Right renal pelvis (tissue), 4 donors: ENCODE measurements at regions not wholly inside any gene's neighbourhood (a gene's known extent, or its start where the extent isn't known, plus 50 kb on each side); places are given as distances from the start of the nearest gene placed in this dataset.

Source experiments
- DNase-seq, 4 donors: peaks; one replicate each; pipeline ENCODE4 v3.0.0-alpha.2; 2013; ENCODE audit warnings: low read depth in 4 of 4, low spot score in 3 of 4, missing footprints in 1 of 4

DNA sequence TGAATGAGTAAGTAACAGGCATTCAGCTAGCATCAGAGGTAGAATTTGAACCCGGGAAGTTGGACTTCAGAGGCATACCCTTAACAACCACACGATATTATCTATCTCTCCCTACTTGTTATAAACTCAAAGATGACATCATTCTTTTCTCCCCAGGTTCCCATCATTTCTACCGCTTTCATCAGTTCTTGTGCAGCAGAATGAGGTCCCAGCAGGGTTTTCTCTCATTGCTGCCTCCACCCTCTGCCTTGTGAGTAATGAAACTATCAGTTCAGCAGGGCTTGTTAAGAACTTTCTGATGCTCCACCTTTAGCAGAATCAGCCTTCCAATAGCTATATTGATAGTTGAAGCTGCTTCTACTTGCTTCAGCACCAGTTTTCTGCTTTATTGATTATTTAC, 487.5 kb upstream of the KCNMB2 start:
- no peak for DNase-seq

DNA sequence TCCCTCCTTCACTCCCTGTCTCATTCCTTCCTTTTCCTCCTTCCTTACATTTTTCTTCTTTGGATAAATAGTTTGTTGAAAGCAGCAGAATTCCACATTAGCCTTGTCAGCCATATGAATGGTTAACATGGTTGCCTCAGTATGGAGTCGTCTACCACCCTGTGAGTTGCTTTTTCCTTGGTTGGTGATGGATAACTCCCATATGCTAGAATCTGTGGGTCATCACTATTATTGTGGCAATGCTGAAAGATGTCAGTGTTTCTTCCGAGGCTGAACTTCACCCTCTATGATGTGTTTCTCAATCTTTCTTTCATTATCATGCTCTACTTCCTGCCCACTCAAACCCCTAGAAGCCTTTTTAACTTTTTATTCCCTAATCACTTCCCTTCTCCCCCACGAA, 481.8 kb upstream of the KCNMB2 start:
- DNase-seq = no peak

DNA sequence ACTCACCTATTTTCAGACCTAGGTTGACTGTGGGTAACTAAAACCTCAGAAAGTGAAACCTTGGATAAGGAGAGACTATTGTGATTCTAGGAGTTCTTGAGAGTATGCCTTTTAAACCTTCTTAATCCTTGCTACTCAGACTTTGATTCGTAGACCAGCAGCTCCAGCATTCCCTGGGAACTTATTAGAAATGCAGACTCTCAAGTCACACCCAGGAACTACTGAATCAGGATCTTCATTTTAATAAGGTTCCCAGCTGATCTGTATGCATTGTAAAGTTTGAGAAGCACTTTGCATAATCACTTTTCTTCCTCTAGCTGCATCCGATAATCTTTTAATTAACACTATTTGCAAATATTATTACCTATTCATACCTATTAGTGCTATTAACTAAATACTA, 480.3 kb upstream of the KCNMB2 start:
- no peak for DNase-seq

DNA sequence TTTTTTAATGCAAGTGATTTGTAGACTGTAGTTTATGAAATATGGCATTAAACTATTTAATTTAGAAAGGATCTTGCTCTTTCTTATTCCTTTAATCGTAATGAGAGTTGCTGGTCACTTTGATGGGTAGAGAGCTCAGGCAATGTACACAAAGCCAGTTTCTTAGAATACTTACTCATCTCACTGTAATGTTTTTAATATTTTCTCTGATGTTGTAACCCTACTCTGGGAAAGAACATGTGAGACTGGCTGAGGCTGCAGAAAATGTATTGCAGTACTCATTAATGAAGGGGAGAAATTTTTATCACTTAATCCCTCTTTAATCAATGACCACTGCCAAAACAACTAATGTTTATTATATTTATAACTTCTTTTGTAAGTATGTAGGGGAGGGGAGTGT, 479.4 kb upstream of the KCNMB2 start:
- DNase-seq = no peak

DNA sequence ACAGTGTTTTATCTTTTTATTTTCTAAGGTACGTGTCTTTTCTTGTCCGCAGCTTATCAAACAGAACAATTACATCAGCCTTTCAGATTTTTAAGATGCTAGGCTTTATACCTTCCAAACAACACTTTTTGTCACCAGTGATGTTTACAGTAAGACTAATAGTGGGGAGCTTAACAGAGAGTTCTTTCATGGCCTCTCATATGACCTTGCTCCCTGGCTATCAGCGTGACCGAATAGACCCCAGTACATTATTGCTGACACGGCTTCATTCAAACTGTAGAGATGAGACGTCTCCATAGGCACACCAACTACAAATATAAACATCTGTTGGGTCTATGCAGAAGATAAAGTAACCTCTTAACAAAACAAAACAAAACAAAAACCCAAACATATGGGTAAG, 477.6 kb upstream of the KCNMB2 start:
- DNase-seq = no peak

DNA sequence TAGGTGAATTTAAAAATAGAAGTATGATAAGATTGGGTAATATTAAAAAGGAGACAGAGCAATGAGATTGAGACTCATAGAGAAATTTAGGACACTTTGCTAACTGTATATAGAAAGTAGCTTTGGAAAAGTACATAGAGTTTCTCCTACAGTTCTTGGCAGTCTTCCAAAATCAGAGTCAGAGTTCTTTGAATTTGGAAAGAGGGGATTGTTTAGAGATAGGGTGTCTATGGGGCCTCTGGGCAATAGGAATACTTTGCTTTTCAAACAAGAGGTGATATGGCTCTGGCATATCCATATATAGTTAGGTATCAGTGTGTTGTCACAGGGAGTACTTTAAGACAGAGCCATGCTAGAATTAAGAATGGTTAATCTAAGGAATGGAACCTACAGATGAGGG, 477.1 kb upstream of the KCNMB2 start:
- no peak for DNase-seq

DNA sequence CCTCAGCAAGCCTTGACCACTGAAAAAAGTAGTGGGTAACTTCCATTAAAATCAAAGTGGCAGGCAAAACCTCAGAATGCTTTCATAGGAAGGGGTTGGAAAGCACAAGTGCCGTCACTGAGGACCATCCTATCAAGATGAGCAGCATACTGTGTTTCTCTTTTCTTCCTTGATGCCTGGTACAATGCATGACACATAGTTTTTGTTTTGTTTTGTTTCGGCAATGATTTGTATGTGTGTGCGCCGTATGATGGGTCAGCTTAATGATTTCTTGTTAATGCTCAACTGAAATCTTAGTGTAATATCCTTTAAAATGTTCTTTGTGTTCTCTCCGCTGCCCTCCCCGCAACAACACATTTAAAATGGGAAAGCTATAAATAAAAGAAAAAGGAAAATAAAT, 476.4 kb upstream of the KCNMB2 start:
- DNase-seq = no peak

DNA sequence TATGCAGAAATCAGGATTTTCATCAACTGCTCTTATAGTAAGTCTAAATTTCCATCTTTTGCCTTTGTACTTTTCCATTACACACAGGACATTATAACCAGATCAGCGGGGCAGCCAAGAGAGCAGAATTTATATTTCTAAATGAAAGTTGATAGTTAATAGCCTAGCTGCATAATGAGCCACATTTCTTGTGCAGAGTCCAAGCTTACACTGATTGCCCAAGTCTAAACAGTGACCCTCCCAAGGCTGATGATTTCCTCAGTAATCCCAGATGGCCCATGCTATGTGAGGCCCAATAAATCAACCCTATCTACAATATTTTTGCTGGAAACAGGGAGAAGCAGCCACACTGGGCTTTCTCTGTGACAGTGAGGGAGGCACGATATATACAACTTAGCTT, 475.8 kb upstream of the KCNMB2 start:
- DNase-seq = no peak

DNA sequence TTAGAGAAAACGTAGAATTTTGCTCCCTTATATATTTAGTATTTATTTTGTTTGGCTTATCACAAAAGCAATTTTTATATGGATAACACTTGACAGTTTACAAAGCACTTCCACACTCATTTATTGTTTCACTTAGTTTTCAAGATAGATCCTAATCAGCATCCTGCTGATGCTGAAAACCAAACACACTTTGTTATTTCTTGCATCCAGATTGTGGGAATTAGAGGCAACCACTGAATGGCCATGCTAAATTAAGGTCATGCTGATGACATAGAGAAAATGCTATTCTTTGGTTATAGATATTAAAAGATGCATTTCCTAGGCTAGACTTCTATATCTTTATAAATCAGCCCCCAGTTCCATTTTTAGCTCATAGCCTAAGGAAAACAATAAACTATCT, 474.1 kb upstream of the KCNMB2 start:
- no peak for DNase-seq

DNA sequence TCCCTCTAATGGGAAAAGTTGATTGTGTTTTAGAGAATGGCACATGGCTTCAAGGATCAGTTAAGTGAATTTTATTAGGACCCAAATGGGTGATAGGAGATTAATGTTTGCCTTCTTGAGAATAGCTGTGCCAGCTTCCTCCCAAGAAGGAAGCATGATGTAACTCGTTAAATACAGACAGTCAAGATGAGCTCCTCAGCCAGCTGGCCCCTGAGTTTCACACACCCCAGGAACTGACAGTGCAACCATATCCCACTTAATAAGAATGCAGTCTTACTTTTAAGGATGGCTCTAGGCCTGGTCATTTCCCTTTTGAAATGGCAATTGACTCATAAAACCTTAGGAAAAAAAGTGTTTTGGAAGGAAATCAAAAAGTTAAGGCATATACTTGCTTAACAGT, 472.8 kb upstream of the KCNMB2 start:
- no peak for DNase-seq

DNA sequence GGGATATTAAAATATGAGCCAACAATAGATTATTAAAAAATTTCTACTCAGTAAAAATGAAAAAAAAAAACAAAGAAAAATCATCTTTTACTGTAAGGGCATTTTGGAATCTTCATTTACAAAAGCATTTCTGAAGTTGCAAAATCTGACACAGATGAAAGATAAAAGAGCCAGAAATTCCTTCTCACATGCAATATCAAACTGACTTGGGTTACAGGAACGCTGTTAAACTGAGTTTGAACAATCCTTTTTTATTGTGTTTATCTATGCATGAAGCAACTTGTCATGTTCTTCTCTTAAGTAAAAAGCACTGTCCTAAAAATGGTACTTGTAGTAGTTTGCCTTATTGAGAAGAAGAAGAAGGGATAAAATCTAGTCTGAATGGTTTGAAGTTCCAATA, 468.5 kb upstream of the KCNMB2 start:
- no peak for DNase-seq

DNA sequence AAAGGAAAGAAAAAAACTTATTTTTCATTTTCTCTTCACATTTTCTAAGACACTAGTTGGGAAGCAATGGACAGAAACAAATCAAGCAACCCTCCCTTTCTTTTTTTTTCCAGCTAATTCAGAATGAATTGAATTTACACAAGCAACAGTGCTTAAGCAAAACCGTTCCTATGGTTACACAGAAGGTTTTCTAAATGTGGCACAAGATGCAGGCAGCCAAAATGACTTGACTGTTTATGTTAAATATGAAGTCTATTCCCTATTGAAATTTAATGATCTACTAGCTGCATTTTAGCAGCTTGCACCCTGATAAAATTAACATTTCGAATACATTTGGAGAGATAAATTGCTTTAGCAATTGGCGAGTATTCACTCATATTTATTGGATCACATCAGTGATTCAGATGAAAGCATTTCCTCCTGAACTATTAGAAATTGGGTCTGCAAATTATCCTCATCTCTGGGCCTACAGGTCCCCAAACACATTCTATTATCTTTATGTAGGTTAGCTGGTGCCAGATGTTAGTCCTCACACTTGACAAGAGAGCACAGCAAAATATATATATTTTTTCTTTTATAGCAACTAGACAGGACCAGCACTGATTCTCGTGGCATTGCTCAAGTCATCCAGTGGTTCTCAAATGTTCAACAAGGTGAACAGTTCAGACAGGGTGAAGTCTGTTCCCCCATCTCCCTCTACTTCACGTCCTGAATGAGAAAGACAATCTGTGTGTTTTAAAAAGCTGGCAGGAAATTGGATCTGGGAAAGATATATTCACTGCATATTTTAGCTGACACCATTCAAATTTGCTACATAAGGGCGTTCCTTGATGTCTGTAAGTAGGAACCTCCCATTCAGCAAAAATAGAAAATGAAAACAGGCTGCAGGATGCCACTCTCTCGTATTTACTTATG, 463.6 kb upstream of the KCNMB2 start:
- DNase-seq = no peak

DNA sequence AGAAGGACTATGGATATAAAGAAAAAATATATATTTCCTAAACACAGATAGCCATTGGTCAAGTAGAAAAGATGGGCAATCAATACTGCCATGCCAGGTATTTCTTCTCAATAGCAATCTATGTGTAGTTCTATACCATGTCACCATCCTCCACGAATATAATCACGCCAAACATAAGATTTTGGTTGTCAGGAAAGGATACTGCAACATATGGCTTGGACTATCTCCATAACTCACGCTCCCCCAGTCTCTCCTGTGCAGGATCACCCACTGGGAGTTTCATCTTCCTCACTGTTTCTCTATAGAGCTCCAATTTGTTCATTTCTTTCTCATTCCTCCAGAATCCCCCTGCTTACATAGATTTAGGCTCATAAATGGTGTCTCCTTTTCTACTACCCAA, 462.9 kb upstream of the KCNMB2 start:
- no peak for DNase-seq

DNA sequence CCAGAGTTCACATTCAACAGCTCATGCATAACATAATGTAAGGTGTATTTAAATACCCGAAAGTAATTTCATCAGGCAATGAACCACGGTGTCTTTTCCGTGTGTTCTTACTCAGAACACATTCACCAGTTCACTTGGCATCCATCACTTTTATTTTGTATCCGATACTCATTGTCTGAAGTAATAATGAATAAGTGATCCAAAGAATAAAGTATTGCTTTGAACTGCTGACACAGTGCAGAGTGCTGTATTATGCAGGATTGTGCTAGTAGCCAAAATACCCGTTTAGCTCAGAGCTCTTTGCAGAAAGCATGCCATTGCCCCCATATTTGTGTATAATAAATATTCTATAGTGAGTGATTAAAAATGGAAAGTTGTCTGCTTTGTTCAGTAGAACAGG, 460.9 kb upstream of the KCNMB2 start:
- DNase-seq = no peak

DNA sequence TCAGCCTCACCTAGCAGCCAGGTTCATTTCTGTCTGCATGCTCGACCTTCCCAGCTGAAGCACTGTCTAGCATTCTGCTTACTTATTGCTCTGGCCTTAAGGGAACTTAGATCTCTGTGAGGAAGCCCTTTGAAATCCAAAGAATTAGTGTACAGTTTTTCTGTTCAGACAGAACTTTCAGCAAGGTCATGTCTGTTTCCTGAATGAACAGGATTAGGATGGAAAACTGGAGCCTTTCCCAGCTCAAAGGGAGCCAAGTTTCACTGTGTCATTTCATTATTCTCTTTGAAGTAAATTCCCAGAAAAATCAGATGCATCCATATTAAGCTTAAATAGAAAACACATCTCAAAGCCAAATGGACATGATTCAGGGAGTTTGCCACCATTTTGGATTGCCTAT, 457.3 kb upstream of the KCNMB2 start:
- no peak for DNase-seq

DNA sequence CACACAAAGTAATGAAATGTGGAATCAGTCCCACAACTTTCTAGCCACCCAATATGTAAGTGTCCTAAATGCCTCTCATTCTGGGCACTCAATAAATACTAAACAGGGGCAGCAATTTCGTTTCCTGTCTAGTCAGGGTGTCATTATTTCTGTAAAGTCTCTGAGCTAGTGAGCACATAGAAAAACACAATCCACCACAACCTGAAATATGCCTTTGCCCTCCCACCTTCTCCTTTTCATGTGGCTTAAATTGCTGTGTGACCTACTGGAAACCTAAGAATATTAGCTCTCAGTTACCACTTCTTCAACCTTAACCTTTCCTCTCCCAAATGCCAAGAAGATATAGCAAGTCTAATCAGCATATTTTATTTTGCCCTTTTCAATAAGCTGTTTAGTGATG, 456.3 kb upstream of the KCNMB2 start:
- no peak for DNase-seq

DNA sequence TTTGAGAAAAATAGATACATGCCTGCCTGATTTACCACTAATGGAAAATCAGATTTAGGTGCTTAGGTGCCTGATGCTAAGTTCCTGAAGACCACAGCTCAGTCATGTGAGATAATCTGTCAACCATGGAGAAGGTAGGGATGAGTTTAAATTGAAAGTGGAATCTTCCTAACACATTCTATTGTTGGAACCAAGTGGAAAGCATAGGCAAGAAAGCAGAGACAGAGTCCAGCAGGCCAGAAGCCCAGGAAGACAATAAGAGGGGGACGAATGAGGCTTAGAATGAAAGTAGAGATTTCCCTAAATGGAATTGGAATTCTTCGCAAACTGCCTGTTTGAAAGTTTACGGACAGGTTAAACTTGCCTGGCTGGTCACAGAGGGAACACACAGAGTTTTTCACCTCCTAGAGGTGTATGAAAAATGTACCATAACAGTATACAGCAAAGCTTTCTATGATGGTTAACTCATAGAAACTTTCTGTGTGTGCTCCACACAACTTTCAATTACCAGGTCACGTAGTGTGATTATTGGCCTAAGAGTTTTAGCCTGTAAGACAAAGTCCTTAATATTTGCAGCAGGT, 453.8 kb upstream of the KCNMB2 start:
- DNase-seq = no peak

DNA sequence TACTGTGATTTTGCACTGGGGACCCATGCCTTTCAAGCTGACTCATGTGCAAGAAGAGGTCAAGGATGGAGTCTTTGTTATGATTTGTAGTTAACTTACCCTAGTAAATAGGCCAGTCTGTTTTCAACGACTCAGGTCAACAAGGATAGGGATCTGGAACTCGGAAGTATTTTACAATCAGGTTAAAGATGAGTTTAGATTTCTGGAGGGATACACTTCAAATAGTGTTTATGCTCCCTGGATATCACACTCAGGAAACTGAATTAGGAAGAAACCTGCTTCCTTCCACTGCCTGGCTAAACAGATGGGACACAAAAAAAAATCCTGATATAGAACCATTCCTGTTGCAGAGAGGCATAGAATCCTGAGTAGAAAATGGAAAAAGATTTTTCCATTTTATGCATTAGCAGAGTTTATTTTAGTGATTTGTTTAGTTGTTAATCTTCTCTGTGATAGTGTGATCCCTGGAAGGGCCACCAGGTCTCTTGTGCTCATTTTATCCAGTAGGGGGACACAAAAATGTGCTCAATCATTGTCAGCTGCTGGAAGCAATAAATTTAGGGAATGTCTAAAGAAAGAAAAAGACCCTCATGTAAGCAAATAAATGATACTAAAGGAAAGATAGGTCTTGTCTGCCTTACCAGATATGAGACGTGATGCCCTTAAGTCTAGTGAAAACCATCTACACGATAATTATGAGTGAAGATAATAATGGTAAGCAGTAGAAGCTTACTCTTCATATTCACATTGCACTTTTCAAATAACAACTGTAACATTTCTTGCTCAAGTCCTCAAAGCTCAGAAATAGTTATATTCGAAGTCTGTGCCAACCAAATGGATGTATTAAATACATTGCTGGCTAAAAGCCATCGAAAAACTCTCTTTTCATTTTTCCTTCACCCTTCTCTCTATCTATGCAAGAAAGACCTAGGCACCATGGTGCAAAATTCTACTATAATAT, 452.1 kb upstream of the KCNMB2 start:
- no peak for DNase-seq

DNA sequence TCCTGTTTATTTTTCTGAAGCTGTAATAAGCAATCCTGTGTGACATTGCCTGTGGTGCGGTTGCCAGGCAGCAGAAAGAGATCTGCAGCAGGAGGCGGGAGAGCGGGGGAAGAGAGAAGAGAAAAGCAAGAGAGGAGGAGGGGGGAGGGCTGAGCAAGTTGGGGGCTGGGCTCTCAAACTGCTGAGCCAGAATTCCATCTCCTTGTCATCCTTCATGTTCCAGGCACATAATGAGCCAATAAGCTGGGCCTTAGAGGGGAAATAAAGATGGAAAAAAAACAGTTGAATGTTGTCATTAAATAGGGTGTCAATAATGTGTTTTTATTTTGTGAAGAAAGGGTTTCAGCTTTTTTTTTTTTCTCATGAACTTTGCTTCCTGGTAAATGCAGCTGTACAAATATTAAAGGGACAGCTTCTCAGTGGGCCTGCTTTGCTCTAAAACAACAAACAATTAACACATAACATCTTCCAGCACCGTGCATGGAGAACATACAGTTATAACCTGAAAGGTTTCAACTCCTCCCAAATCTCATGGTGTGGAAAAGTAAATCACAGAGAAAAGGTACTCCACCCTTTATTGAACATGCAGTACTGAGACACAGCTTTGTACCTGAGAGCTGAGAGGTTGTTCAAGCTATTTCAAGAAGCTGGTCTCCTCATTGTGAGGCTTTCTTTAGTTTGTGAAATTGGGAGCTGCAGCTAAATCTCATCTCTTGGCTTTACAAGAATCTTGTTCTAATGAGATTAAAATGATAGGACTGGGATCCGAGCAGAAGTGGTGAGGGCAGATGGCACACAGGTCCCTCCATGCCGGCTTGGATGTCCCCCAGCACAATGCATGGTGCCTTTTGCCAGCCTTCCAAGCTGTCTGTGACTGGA, 451.1 kb upstream of the KCNMB2 start:
- peak; percentile 78 to 84 (median 80) for DNase-seq

DNA sequence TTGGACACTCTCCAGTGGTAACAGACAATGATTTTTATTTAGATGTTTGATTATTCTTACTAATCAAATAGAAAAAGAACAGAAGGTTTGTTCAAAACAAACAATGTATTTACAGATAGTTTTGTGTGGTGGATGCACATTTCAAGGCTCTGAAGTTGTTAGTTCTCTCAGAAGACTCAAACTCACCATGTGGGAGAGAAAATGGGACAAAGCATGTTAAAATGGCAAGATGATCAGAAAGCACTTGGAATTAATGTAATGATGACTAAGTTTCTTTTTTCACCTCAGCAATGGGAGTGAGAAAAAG, 450.5 kb upstream of the KCNMB2 start:
- no peak for DNase-seq
